Panc1 (cell line): ENCODE measurements at regions not wholly inside any gene's neighbourhood (a gene's known extent, or its start where the extent isn't known, plus 50 kb on each side); places are given as distances from the start of the nearest gene placed in this dataset.

Experiments used
- CTCF ChIP-seq: fragments of 450-650 bp; IDR thresholded peaks from 2 replicates; pipeline ENCODE4 v1.5.1; 2017; ENCODE audit warnings: mild to moderate bottlenecking
- POLR2AphosphoS5 ChIP-seq: IDR thresholded peaks from 2 replicates; pipeline ENCODE4 v1.6.1; 2012; ENCODE audit warnings: mild to moderate bottlenecking, low read depth, low read length, moderate library complexity
- SIN3A ChIP-seq: IDR thresholded peaks from 2 replicates; pipeline ENCODE4 v1.6.1; 2012; ENCODE audit warnings: low read depth, mild to moderate bottlenecking, low read length, moderate library complexity, borderline replicate concordance; ENCODE audit not compliant: insufficient read depth

- TF ChIP-seq CTCF (no peak), SIN3A (no peak), POLR2AphosphoS5 (no peak)
Measured at GRCh38 chr9:694092-694402, 147.4 kb upstream of the DMRT1 start.
